GM23338 (cell line): ENCODE measurements at regions not wholly inside any gene's neighbourhood (a gene's known extent, or its start where the extent isn't known, plus 50 kb on each side); places are given as distances from the start of the nearest gene placed in this dataset.

Source experiments
- ATAC-seq: fragments of 200-7000 bp; cut with Tn5 transposase; 3 replicates; pipeline ENCODE4 v1.9.1; 2020
- DNase-seq: peaks from one replicate; pipeline ENCODE4 v3.0.0-alpha.2; 2015; ENCODE audit warnings: low spot score
- H2AFZ ChIP-seq: fragments of 200-600 bp; sonication (generic); 2 replicates; pipeline ENCODE4 v1.8.0; 2016; ENCODE audit warnings: antibody characterized with exemption, mild to moderate bottlenecking, moderate library complexity
- H3F3A ChIP-seq: fragments of 200-600 bp; sonication (generic); replicated peaks from 2 replicates; pipeline ENCODE4 v1.8.0; 2017; ENCODE audit warnings: antibody characterized with exemption, mixed run types, low read depth
- H3K27ac ChIP-seq: fragments of 200-600 bp; sonication (generic); 2 replicates; pipeline ENCODE4 v1.6.1; 2016; ENCODE audit warnings: low read depth
- H3K27me3 ChIP-seq: fragments of 200-600 bp; sonication (generic); 2 replicates; pipeline ENCODE4 v1.8.0; 2016; ENCODE audit warnings: mild to moderate bottlenecking, mixed run types, moderate library complexity; ENCODE audit not compliant: insufficient read depth
- H3K36me3 ChIP-seq: fragments of 200-600 bp; sonication (generic); 2 replicates; pipeline ENCODE4 v1.8.0; 2016; ENCODE audit warnings: mild to moderate bottlenecking; ENCODE audit not compliant: insufficient read depth
- H3K4me1 ChIP-seq: fragments of 200-600 bp; sonication (generic); 2 replicates; pipeline ENCODE4 v1.8.0; 2016; ENCODE audit warnings: mild to moderate bottlenecking, moderate library complexity; ENCODE audit not compliant: insufficient read depth
- H3K4me2 ChIP-seq: fragments of 200-600 bp; sonication (generic); 2 replicates; pipeline ENCODE4 v1.7.1; 2017; ENCODE audit warnings: mixed run types
- H3K4me3 ChIP-seq: fragments of 200-600 bp; sonication (generic); 2 replicates; pipeline ENCODE4 v1.6.1; 2016; ENCODE audit warnings: mixed run types
- H3K79me2 ChIP-seq: fragments of 200-600 bp; sonication (generic); replicated peaks from 2 replicates; pipeline ENCODE4 v1.8.0; 2017; ENCODE audit warnings: mild to moderate bottlenecking; ENCODE audit not compliant: insufficient read depth
- H3K9me2 ChIP-seq: fragments of 200-600 bp; sonication (generic); 2 replicates; pipeline ENCODE4 v1.8.0; 2017; ENCODE audit not compliant: insufficient read depth
- H4K20me1 ChIP-seq: fragments of 200-600 bp; sonication (generic); replicated peaks from 2 replicates; pipeline ENCODE4 v1.8.0; 2017; ENCODE audit warnings: mild to moderate bottlenecking; ENCODE audit not compliant: insufficient read depth
- H3K27ac Mint-ChIP-seq: 2 replicates; pipeline ENCODE4 v1.8.0; 2020; ENCODE audit warnings: inconsistent platforms, mild to moderate bottlenecking, moderate library complexity, mixed read lengths
- H3K27me3 Mint-ChIP-seq: 3 replicates; pipeline ENCODE4 v1.8.0; 2022; ENCODE audit warnings: low read depth, mild to moderate bottlenecking, moderate library complexity, mixed read lengths, inconsistent platforms; ENCODE audit not compliant: insufficient read depth, poor library complexity
- H3K36me3 Mint-ChIP-seq: 3 replicates; pipeline ENCODE4 v1.8.0; 2021; ENCODE audit warnings: low read depth, mild to moderate bottlenecking, inconsistent platforms, moderate library complexity, mixed read lengths
- H3K4me1 Mint-ChIP-seq: 3 replicates; pipeline ENCODE4 v1.8.0; 2020; ENCODE audit warnings: mild to moderate bottlenecking, inconsistent platforms, mixed read lengths
- H3K4me3 Mint-ChIP-seq: 3 replicates; pipeline ENCODE4 v1.8.0; 2021; ENCODE audit warnings: moderate library complexity, mild to moderate bottlenecking, inconsistent platforms, mixed read lengths
- H3K9me3 Mint-ChIP-seq: 3 replicates; pipeline ENCODE4 v1.8.0; 2020; ENCODE audit warnings: moderate library complexity, mild to moderate bottlenecking, inconsistent platforms, mixed read lengths
- EZH2 ChIP-seq: fragments of 200-600 bp; sonication (generic); IDR thresholded peaks from one replicate; pipeline ENCODE4 v1.8.0; 2017; ENCODE audit warnings: antibody characterized with exemption, mild to moderate bottlenecking, low read depth; ENCODE audit not compliant: unreplicated experiment
- EZH2phosphoT487 ChIP-seq: fragments of 200-600 bp; sonication (generic); IDR thresholded peaks from one replicate; pipeline ENCODE4 v1.8.1; 2018; ENCODE audit warnings: antibody characterized with exemption; ENCODE audit not compliant: unreplicated experiment
- POLR2AphosphoS5 ChIP-seq: IDR thresholded peaks from 2 replicates; pipeline ENCODE4 v1.6.1; 2016; ENCODE audit warnings: antibody characterized with exemption, low read depth
- STAT1 ChIP-seq: IDR thresholded peaks from one replicate; pipeline ENCODE4 v1.6.1; 2016; ENCODE audit warnings: antibody characterized with exemption; ENCODE audit not compliant: unreplicated experiment
- ZNF331 ChIP-seq: fragments of 250-450 bp; sonication (Bioruptor Pico); IDR thresholded peaks from 2 replicates; pipeline ENCODE4 v1.5.0; 2020; ENCODE audit warnings: low read depth, mild to moderate bottlenecking, moderate library complexity
- TF ChIP-seq, protein P1 (sequence below): fragments of 250-450 bp; sonication (Bioruptor Pico); IDR thresholded peaks from 2 replicates; pipeline ENCODE4 v1.5.0; 2020; ENCODE audit warnings: mild to moderate bottlenecking, moderate library complexity
- TF ChIP-seq, protein P2 (sequence below), 2 experiments: fragments of 200-600 bp in 1 of 2; sonication (generic) in 1 of 2; conservative IDR thresholded peaks; 2 replicates each; pipeline versions ENCODE4 v1.5.1 to v1.6.1; 2016 to 2017; ENCODE audit warnings: antibody characterized with exemption in 2 of 2, low read depth in 2 of 2, mild to moderate bottlenecking in 2 of 2, moderate library complexity in 1 of 2
- TF ChIP-seq, protein P3 (sequence below): IDR thresholded peaks from 2 replicates; pipeline ENCODE4 v1.6.1; 2016; ENCODE audit warnings: antibody characterized with exemption

DNA sequence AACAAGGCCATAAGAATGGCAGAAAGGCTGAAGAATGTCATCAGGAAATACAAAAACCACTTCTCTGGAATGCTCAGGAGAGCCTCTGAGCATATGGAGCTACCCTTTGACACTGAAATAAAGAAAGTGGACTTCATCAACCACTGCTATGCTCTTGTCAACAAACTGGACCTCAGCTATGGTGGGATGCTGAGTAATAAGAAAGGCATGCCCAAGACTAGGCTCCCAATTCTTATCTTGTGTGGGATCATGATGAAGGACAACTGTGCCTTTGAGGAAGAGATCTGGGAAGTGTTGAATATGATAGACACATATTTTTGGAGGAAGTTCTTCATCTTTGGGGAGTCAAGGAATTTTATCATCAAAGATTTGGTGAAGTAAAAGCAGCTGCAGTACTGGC lies 86.9 kb upstream of the MAGEB16 start (continued):
- TF ChIP-seq, protein P1, sequence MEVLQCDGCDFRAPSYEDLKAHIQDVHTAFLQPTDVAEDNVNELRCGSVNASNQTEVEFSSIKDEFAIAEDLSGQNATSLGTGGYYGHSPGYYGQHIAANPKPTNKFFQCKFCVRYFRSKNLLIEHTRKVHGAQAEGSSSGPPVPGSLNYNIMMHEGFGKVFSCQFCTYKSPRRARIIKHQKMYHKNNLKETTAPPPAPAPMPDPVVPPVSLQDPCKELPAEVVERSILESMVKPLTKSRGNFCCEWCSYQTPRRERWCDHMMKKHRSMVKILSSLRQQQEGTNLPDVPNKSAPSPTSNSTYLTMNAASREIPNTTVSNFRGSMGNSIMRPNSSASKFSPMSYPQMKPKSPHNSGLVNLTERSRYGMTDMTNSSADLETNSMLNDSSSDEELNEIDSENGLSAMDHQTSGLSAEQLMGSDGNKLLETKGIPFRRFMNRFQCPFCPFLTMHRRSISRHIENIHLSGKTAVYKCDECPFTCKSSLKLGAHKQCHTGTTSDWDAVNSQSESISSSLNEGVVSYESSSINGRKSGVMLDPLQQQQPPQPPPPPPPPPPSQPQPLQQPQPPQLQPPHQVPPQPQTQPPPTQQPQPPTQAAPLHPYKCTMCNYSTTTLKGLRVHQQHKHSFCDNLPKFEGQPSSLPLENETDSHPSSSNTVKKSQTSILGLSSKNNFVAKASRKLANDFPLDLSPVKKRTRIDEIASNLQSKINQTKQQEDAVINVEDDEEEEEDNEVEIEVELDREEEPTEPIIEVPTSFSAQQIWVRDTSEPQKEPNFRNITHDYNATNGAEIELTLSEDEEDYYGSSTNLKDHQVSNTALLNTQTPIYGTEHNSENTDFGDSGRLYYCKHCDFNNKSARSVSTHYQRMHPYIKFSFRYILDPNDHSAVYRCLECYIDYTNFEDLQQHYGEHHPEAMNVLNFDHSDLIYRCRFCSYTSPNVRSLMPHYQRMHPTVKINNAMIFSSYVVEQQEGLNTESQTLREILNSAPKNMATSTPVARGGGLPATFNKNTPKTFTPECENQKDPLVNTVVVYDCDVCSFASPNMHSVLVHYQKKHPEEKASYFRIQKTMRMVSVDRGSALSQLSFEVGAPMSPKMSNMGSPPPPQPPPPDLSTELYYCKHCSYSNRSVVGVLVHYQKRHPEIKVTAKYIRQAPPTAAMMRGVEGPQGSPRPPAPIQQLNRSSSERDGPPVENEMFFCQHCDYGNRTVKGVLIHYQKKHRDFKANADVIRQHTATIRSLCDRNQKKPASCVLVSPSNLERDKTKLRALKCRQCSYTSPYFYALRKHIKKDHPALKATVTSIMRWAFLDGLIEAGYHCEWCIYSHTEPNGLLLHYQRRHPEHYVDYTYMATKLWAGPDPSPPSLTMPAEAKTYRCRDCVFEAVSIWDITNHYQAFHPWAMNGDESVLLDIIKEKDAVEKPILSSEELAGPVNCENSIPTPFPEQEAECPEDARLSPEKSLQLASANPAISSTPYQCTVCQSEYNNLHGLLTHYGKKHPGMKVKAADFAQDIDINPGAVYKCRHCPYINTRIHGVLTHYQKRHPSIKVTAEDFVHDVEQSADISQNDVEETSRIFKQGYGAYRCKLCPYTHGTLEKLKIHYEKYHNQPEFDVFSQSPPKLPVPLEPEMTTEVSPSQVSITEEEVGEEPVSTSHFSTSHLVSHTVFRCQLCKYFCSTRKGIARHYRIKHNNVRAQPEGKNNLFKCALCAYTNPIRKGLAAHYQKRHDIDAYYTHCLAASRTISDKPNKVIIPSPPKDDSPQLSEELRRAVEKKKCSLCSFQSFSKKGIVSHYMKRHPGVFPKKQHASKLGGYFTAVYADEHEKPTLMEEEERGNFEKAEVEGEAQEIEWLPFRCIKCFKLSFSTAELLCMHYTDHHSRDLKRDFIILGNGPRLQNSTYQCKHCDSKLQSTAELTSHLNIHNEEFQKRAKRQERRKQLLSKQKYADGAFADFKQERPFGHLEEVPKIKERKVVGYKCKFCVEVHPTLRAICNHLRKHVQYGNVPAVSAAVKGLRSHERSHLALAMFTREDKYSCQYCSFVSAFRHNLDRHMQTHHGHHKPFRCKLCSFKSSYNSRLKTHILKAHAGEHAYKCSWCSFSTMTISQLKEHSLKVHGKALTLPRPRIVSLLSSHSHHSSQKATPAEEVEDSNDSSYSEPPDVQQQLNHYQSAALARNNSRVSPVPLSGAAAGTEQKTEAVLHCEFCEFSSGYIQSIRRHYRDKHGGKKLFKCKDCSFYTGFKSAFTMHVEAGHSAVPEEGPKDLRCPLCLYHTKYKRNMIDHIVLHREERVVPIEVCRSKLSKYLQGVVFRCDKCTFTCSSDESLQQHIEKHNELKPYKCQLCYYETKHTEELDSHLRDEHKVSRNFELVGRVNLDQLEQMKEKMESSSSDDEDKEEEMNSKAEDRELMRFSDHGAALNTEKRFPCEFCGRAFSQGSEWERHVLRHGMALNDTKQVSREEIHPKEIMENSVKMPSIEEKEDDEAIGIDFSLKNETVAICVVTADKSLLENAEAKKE: no peak
- TF ChIP-seq EZH2 (no peak), EZH2phosphoT487 (no peak), POLR2AphosphoS5 (no peak), STAT1 (no peak)

DNA sequence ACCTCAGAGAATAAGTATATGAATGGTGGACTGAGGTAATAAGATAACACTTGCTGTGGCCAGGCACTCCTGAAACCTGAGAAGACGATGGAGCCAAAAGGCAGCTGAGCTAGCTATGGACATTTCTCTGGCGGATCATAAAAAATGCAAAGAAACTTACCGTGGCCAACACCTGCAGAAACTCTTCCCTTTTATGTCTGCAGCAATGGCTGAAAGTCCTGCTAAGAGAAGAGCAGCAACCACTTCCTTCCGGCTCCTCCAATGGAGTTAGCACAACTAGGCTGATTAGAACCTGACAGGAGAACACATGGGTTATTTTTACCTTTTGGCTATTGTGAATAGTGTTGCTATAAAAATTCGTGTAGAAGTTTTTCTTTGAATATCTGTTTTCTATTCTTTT lies 76.0 kb upstream of the MAGEB16 start:
- no peaks in the 10 kb centered on the region for H3F3A ChIP-seq
- H3K27me3 ChIP-seq: peaks cover 42% of the 10 kb centered on the region
- Mint-ChIP-seq H3K4me3 (no peak overlapping the region), H3K9me3 (no peaks in the 10 kb centered on the region), H3K27me3 (peaks cover 23% of the 10 kb centered on the region), H3K4me1 (peaks cover 2% of the 10 kb centered on the region; the same call in 2 of the 3 replicates), H3K36me3 (no peaks in the 10 kb centered on the region), H3K27ac (no peak overlapping the region)
- ATAC-seq (no peak), DNase-seq (no peak)
- H3K79me2 ChIP-seq: no peaks in the 10 kb centered on the region
- no peaks in the 10 kb centered on the region for H3K4me1 ChIP-seq
- H3K27ac ChIP-seq: no peak overlapping the region
- no peak overlapping the region for H3K4me3 ChIP-seq
- no peak overlapping the region for H2AFZ ChIP-seq
- H3K4me2 ChIP-seq: no peak overlapping the region
- H4K20me1 ChIP-seq: no peaks in the 10 kb centered on the region
- no peaks in the 10 kb centered on the region for H3K9me2 ChIP-seq
- no peaks in the 10 kb centered on the region for H3K36me3 ChIP-seq
- TF ChIP-seq EZH2phosphoT487: no peak
- TF ChIP-seq, protein P2, sequence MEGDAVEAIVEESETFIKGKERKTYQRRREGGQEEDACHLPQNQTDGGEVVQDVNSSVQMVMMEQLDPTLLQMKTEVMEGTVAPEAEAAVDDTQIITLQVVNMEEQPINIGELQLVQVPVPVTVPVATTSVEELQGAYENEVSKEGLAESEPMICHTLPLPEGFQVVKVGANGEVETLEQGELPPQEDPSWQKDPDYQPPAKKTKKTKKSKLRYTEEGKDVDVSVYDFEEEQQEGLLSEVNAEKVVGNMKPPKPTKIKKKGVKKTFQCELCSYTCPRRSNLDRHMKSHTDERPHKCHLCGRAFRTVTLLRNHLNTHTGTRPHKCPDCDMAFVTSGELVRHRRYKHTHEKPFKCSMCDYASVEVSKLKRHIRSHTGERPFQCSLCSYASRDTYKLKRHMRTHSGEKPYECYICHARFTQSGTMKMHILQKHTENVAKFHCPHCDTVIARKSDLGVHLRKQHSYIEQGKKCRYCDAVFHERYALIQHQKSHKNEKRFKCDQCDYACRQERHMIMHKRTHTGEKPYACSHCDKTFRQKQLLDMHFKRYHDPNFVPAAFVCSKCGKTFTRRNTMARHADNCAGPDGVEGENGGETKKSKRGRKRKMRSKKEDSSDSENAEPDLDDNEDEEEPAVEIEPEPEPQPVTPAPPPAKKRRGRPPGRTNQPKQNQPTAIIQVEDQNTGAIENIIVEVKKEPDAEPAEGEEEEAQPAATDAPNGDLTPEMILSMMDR (conservative IDR thresholded peaks at IDR 0.05; ENCODE audit: low read depth in 2 of 2): no peak
- no peak for TF ChIP-seq ZNF331 (CRISPR knock-in tag)
- TF ChIP-seq, protein P3, sequence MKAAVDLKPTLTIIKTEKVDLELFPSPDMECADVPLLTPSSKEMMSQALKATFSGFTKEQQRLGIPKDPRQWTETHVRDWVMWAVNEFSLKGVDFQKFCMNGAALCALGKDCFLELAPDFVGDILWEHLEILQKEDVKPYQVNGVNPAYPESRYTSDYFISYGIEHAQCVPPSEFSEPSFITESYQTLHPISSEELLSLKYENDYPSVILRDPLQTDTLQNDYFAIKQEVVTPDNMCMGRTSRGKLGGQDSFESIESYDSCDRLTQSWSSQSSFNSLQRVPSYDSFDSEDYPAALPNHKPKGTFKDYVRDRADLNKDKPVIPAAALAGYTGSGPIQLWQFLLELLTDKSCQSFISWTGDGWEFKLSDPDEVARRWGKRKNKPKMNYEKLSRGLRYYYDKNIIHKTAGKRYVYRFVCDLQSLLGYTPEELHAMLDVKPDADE: no peak
